Esophagus squamous epithelium (tissue), 4 donors: ENCODE measurements at regions not wholly inside any gene's neighbourhood (a gene's known extent, or its start where the extent isn't known, plus 50 kb on each side); places are given as distances from the start of the nearest gene placed in this dataset.

Experiments used
- CTCF ChIP-seq, 6 experiments: fragments of 450-650 bp in 4 of 6; fragments of 200-600 bp in 2 of 6; sonication (generic) in 2 of 6; IDR thresholded peaks; one replicate each; pipeline ENCODE4 v1.5.1; 2016 to 2019; ENCODE audit warnings: antibody characterized with exemption in 6 of 6, mild to moderate bottlenecking in 4 of 6, moderate library complexity in 4 of 6
- POLR2A ChIP-seq, 4 donors: fragments of 450-650 bp; IDR thresholded peaks; one replicate each; pipeline ENCODE4 v1.6.1; 2017; ENCODE audit warnings: antibody characterized with exemption in 4 of 4, mild to moderate bottlenecking in 4 of 4, moderate library complexity in 3 of 4

- TF ChIP-seq POLR2A (IDR thresholded peaks at IDR 0.05) (no peak), CTCF (IDR thresholded peaks at IDR 0.05) (no peak)
Observed at GRCh38 chr3:145191543-145191942, 969.4 kb downstream of the PLOD2 start.
